HG02759 (cell line): ENCODE measurements at regions not wholly inside any gene's neighbourhood (a gene's known extent, or its start where the extent isn't known, plus 50 kb on each side); places are given as distances from the start of the nearest gene placed in this dataset.

Experiments used
- ATAC-seq: cut with Tn5 transposase; IDR thresholded peaks from one replicate; pipeline ENCODE4 v1.9.1; 2021; ENCODE audit warnings: mild to moderate bottlenecking, moderate library complexity; ENCODE audit not compliant: unreplicated experiment

- no peak for ATAC-seq
These were observed 1404.9 kb upstream of the SLC39A10 start for GRCh38 chr2:194252127-194252526.

- ATAC-seq: no peak
These were observed 1424.4 kb upstream of the SLC39A10 start for GRCh38 chr2:194232600-194232999.

GRCh38 chr2:194223218-194223617 lies 1433.8 kb upstream of the SLC39A10 start:
- no peak for ATAC-seq

GRCh38 chr2:194214192-194214591 lies 1442.8 kb upstream of the SLC39A10 start:
- no peak for ATAC-seq

- ATAC-seq: no peak
These were observed 1451.3 kb upstream of the SLC39A10 start for GRCh38 chr2:194205568-194206227.

GRCh38 chr2:194203898-194204297 lies 1453.1 kb upstream of the SLC39A10 start:
- no peak for ATAC-seq

- no peak for ATAC-seq
These were observed 1474.1 kb upstream of the SLC39A10 start for GRCh38 chr2:194182888-194183287.

GRCh38 chr2:194176134-194176533 lies 1480.9 kb upstream of the SLC39A10 start:
- ATAC-seq: no peak

- peak; percentile 84 for ATAC-seq
These were observed 1490.2 kb upstream of the SLC39A10 start for GRCh38 chr2:194166818-194167217.

GRCh38 chr2:194155431-194155830 lies 1501.6 kb upstream of the SLC39A10 start:
- no peak for ATAC-seq

- no peak for ATAC-seq
These were observed 1505.8 kb upstream of the SLC39A10 start for GRCh38 chr2:194151231-194151630.

- ATAC-seq: no peak
These were observed 1521.6 kb upstream of the SLC39A10 start for GRCh38 chr2:194135463-194135862.

GRCh38 chr2:194128810-194129209 lies 1528.2 kb upstream of the SLC39A10 start:
- no peak for ATAC-seq

- ATAC-seq: no peak
These were observed 1530.6 kb upstream of the SLC39A10 start for GRCh38 chr2:194126418-194126817.

- no peak for ATAC-seq
These were observed 1540.2 kb upstream of the SLC39A10 start for GRCh38 chr2:194116861-194117260.

- ATAC-seq: no peak
These were observed 1551.7 kb upstream of the SLC39A10 start for GRCh38 chr2:194105358-194105757.

GRCh38 chr2:194104687-194105086 lies 1552.3 kb upstream of the SLC39A10 start:
- peak; percentile 97 for ATAC-seq

- ATAC-seq: peak; percentile 8
These were observed 1552.9 kb upstream of the SLC39A10 start for GRCh38 chr2:194103941-194104659.

- ATAC-seq: no peak
These were observed 1554.5 kb upstream of the SLC39A10 start for GRCh38 chr2:194102546-194102945.

- ATAC-seq: no peak
These were observed 1556.8 kb upstream of the SLC39A10 start for GRCh38 chr2:194100201-194100600.

GRCh38 chr2:194096402-194096801 lies 1560.6 kb upstream of the SLC39A10 start:
- ATAC-seq: no peak

GRCh38 chr2:194095359-194095758 lies 1561.7 kb upstream of the SLC39A10 start:
- ATAC-seq: no peak
